Peyer's patch (tissue), 4 donors: ENCODE measurements at regions not wholly inside any gene's neighbourhood (a gene's known extent, or its start where the extent isn't known, plus 50 kb on each side); places are given as distances from the start of the nearest gene placed in this dataset.

ENCODE experiments used
- DNase-seq, 3 donors: peaks; one replicate each; pipeline ENCODE4 v3.0.0-alpha.2; 2017 to 2019
- H3K27ac ChIP-seq, 4 donors: fragments of 200-600 bp; sonication (generic); one replicate each; pipeline ENCODE4 v1.5.1; 2016 to 2019
- H3K27me3 ChIP-seq, 2 donors: fragments of 200-600 bp; sonication (generic); one replicate each; pipeline ENCODE4 v1.5.1; 2019
- H3K36me3 ChIP-seq, 3 donors: fragments of 200-600 bp; sonication (generic); one replicate each; pipeline ENCODE4 v1.5.1; 2016 to 2019
- H3K4me1 ChIP-seq, 4 donors: fragments of 200-600 bp; sonication (generic); one replicate each; pipeline ENCODE4 v1.5.1; 2016 to 2019
- H3K4me3 ChIP-seq, 4 donors: fragments of 200-600 bp; sonication (generic); 1 replicate in 3 of 4; 2 replicates in 1 of 4; pipeline ENCODE4 v1.5.1; 2016 to 2019; ENCODE audit warnings: mild to moderate bottlenecking in 1 of 4
- H3K9me3 ChIP-seq, 4 donors: fragments of 200-600 bp; sonication (generic); one replicate each; pipeline ENCODE4 v1.5.1; 2016 to 2019; ENCODE audit warnings: mild to moderate bottlenecking in 1 of 4
- POLR2A ChIP-seq, 2 donors: fragments of 450-650 bp; IDR thresholded peaks; one replicate each; pipeline ENCODE4 v1.5.1; 2017; ENCODE audit warnings: antibody characterized with exemption in 2 of 2, mild to moderate bottlenecking in 2 of 2, moderate library complexity in 2 of 2
- TF ChIP-seq, protein P1 (sequence below), 6 experiments: fragments of 450-650 bp in 4 of 6; fragments of 200-600 bp in 2 of 6; sonication (generic) in 1 of 6; IDR thresholded peaks; one replicate each; pipeline ENCODE4 v1.5.1; 2017 to 2019; ENCODE audit warnings: antibody characterized with exemption in 6 of 6, mild to moderate bottlenecking in 3 of 6, moderate library complexity in 1 of 6

DNA sequence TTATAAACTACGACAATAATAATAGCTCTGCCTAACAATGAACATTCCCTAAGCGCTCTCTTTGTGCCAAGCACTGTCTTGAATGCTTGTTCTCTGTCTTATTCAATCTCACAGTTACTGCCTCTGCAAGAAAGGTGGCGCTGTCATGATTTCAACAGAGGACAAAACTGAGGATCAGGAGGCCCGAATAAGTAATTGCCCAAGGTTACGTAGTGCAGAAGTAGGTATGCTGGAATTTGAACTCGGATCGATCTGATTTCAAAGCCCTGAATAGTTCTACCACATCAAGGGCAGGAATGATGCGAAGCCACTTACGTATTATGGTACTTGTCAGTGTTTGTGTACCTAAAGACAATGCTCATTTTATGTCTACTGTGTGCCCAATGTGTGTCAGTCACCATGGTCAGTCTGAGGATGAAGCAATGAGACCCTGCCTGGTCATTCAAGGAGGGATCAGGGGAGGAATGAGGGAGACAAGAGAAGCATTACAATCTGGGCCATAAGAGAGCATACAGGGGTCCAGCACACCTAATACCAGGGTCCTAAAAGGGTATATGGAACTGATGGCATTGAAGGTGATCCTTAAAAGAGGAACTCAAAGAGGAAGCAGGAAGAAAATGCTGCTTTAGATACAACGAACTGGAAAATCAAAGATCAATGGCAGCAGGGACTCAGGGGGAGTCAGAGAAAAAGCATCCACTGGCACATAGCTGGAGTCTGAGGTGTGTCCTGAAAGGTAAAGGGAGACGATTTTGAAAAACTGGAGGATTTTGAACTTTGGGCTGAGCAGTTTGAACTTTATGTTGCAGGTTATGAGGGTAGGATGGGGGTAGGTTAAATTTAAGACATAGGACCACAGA lies 389.2 kb downstream of the PLPP3 start:
- H3K27ac ChIP-seq: no peak overlapping the region
- peaks cover 0 to 3% (median 0%) of the 10 kb centered on the region in 4 donors for H3K4me1 ChIP-seq
- H3K9me3 ChIP-seq: no peaks in the 10 kb centered on the region
- no peak overlapping the region for H3K4me3 ChIP-seq
- H3K27me3 ChIP-seq: no peaks in the 10 kb centered on the region
- DNase-seq: no peak
- H3K36me3 ChIP-seq: no peaks in the 10 kb centered on the region
- TF ChIP-seq, protein P1, sequence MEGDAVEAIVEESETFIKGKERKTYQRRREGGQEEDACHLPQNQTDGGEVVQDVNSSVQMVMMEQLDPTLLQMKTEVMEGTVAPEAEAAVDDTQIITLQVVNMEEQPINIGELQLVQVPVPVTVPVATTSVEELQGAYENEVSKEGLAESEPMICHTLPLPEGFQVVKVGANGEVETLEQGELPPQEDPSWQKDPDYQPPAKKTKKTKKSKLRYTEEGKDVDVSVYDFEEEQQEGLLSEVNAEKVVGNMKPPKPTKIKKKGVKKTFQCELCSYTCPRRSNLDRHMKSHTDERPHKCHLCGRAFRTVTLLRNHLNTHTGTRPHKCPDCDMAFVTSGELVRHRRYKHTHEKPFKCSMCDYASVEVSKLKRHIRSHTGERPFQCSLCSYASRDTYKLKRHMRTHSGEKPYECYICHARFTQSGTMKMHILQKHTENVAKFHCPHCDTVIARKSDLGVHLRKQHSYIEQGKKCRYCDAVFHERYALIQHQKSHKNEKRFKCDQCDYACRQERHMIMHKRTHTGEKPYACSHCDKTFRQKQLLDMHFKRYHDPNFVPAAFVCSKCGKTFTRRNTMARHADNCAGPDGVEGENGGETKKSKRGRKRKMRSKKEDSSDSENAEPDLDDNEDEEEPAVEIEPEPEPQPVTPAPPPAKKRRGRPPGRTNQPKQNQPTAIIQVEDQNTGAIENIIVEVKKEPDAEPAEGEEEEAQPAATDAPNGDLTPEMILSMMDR (IDR thresholded peaks at IDR 0.05): peak in 3 of 6 experiments; percentile 14 to 16 (median 15)
- no peak for TF ChIP-seq POLR2A (IDR thresholded peaks at IDR 0.05)

- no peak overlapping the region for H3K27ac ChIP-seq
- DNase-seq: no peak
- H3K27me3 ChIP-seq: no peaks in the 10 kb centered on the region
- TF ChIP-seq, protein P1 (IDR thresholded peaks at IDR 0.05): no peak
- TF ChIP-seq POLR2A (IDR thresholded peaks at IDR 0.05): no peak
- H3K36me3 ChIP-seq: no peaks in the 10 kb centered on the region
- H3K4me3 ChIP-seq: no peak overlapping the region
- no peaks in the 10 kb centered on the region for H3K9me3 ChIP-seq
- H3K4me1 ChIP-seq: peaks cover 0 to 3% (median 0%) of the 10 kb centered on the region in 4 donors
These were observed 389.9 kb downstream of the PLPP3 start for GRCh38 chr1:56189454-56189853.

DNA sequence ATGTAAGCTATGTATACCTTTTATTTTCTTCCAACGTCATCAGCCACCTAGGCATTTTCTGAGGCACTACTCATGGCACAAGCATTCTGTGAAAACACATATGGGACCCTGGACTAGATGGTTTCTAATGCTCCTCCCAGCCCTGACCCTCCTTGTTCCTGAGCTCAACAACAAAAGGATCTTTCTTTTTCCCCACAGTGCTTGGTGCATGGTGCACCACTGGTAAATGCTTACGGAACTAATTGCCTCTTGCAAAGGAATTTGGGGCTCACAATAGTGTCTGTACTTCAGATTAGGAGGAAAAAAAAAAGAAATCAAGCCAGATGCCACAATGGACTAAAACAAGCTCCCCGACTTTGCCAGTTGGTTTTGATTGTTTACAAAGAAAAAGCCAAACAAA lies 390.5 kb downstream of the PLPP3 start:
- Histone ChIP-seq H3K4me1 (peaks cover 0 to 3% (median 0%) of the 10 kb centered on the region in 4 donors), H3K27ac (no peak overlapping the region), H3K36me3 (no peaks in the 10 kb centered on the region), H3K4me3 (no peak overlapping the region), H3K9me3 (no peaks in the 10 kb centered on the region), H3K27me3 (no peaks in the 10 kb centered on the region)
- no peak for TF ChIP-seq POLR2A (IDR thresholded peaks at IDR 0.05)
- TF ChIP-seq, protein P1 (IDR thresholded peaks at IDR 0.05): no peak
- DNase-seq: no peak

- Histone ChIP-seq H3K4me3 (no peak overlapping the region), H3K27ac (no peak overlapping the region), H3K4me1 (peaks cover 0 to 3% (median 0%) of the 10 kb centered on the region in 4 donors), H3K27me3 (no peaks in the 10 kb centered on the region), H3K9me3 (no peaks in the 10 kb centered on the region), H3K36me3 (no peaks in the 10 kb centered on the region)
- DNase-seq: no peak
- no peak for TF ChIP-seq POLR2A (IDR thresholded peaks at IDR 0.05)
These were observed 391.1 kb downstream of the PLPP3 start for GRCh38 chr1:56188221-56188620.

GRCh38 chr1:56187405-56187804 lies 392.0 kb downstream of the PLPP3 start:
- no peak for DNase-seq
- Histone ChIP-seq H3K9me3 (no peaks in the 10 kb centered on the region), H3K36me3 (no peaks in the 10 kb centered on the region)

GRCh38 chr1:56185493-56185892 lies 393.9 kb downstream of the PLPP3 start:
- Histone ChIP-seq H3K36me3 (no peaks in the 10 kb centered on the region), H3K4me3 (no peak overlapping the region), H3K9me3 (no peaks in the 10 kb centered on the region), H3K27me3 (no peaks in the 10 kb centered on the region), H3K27ac (no peak overlapping the region), H3K4me1 (peaks cover 0 to 3% (median 0%) of the 10 kb centered on the region in 4 donors)
- TF ChIP-seq POLR2A (IDR thresholded peaks at IDR 0.05): no peak
- TF ChIP-seq, protein P1 (IDR thresholded peaks at IDR 0.05): no peak
- DNase-seq: no peak

More at GRCh38 chr1:56187405-56187804, 392.0 kb downstream of the PLPP3 start:
- no peak for TF ChIP-seq POLR2A (IDR thresholded peaks at IDR 0.05)
- TF ChIP-seq, protein P1 (IDR thresholded peaks at IDR 0.05): no peak
- no peak overlapping the region for H3K4me3 ChIP-seq
- H3K4me1 ChIP-seq: peaks cover 0 to 3% (median 0%) of the 10 kb centered on the region in 4 donors
- H3K27me3 ChIP-seq: no peaks in the 10 kb centered on the region
- no peak overlapping the region for H3K27ac ChIP-seq
